NCI-H1694 treated with DMSO at 0.1 percent for 48 hours (cell line): ENCODE measurements at regions not wholly inside any gene's neighbourhood (a gene's known extent, or its start where the extent isn't known, plus 50 kb on each side); places are given as distances from the start of the nearest gene placed in this dataset.

ENCODE experiments used
- DNase-seq: peaks from one replicate; lab custom pipeline; 2025; lab: John Stamatoyannopoulos, UW

GRCh38 chr11:105233285-105233684, 93.7 kb upstream of the CARD18 start:
- no peak for DNase-seq

GRCh38 chr11:105232021-105232420, 92.5 kb upstream of the CARD18 start:
- DNase-seq: no peak

GRCh38 chr11:105230586-105230985, 91.0 kb upstream of the CARD18 start:
- no peak for DNase-seq

- DNase-seq: no peak
Observed at GRCh38 chr11:105229761-105230160, 90.2 kb upstream of the CARD18 start.

GRCh38 chr11:105229257-105229656, 89.7 kb upstream of the CARD18 start:
- DNase-seq: no peak

GRCh38 chr11:105227363-105227762, 87.8 kb upstream of the CARD18 start:
- DNase-seq: no peak

GRCh38 chr11:105226766-105227165, 87.2 kb upstream of the CARD18 start:
- no peak for DNase-seq

GRCh38 chr11:105226091-105226490, 86.5 kb upstream of the CARD18 start:
- DNase-seq: no peak

GRCh38 chr11:105224482-105225253, 85.1 kb upstream of the CARD18 start:
- DNase-seq: no peak

GRCh38 chr11:105220121-105220520, 80.6 kb upstream of the CARD18 start:
- no peak for DNase-seq

GRCh38 chr11:105219670-105220069, 80.1 kb upstream of the CARD18 start:
- no peak for DNase-seq

GRCh38 chr11:105219269-105219668, 79.7 kb upstream of the CARD18 start:
- DNase-seq: no peak

- no peak for DNase-seq
Observed at GRCh38 chr11:105215528-105215927, 76.0 kb upstream of the CARD18 start.

GRCh38 chr11:105211806-105212554, 72.4 kb upstream of the CARD18 start:
- DNase-seq: no peak

GRCh38 chr11:105208019-105208418, 68.5 kb upstream of the CARD18 start:
- no peak for DNase-seq

- DNase-seq: no peak
Observed at GRCh38 chr11:105206633-105207032, 67.1 kb upstream of the CARD18 start.

GRCh38 chr11:105204636-105205035, 65.1 kb upstream of the CARD18 start:
- DNase-seq: no peak

GRCh38 chr11:105203569-105204240, 64.1 kb upstream of the CARD18 start:
- no peak for DNase-seq

- no peak for DNase-seq
Observed at GRCh38 chr11:105202844-105203548, 63.4 kb upstream of the CARD18 start.

GRCh38 chr11:105202422-105202821, 62.9 kb upstream of the CARD18 start:
- DNase-seq: no peak

- no peak for DNase-seq
Observed at GRCh38 chr11:105201166-105201565, 61.6 kb upstream of the CARD18 start.
